ENCODE measurements at regions not wholly inside any gene's neighbourhood (a gene's known extent, or its start where the extent isn't known, plus 50 kb on each side); places are given as distances from the start of the nearest gene placed in this dataset.
"Not testable (repeated sequence)": the region's sequence is repeated elsewhere in the genome, so short reads cannot be mapped to it uniquely, and the experiment has no call there.

- not testable (repeated sequence) for TF ChIP-seq EZH2phosphoT487, CTCF (IDR thresholded peaks at IDR 0.05; ENCODE audit: low read length)
These were observed 63.1 kb upstream of the IMP4 start for GRCh38 chr2:130279551-130279950.

All from MM.1S (cell line).